ENCODE measurements at regions not wholly inside any gene's neighbourhood (a gene's known extent, or its start where the extent isn't known, plus 50 kb on each side); places are given as distances from the start of the nearest gene placed in this dataset.
A peak's percentile ranks its signal among the peaks of the same experiment; 100 is the strongest.
"Not testable (repeated sequence)": the region's sequence is repeated elsewhere in the genome, so short reads cannot be mapped to it uniquely, and the experiment has no call there.

DNA sequence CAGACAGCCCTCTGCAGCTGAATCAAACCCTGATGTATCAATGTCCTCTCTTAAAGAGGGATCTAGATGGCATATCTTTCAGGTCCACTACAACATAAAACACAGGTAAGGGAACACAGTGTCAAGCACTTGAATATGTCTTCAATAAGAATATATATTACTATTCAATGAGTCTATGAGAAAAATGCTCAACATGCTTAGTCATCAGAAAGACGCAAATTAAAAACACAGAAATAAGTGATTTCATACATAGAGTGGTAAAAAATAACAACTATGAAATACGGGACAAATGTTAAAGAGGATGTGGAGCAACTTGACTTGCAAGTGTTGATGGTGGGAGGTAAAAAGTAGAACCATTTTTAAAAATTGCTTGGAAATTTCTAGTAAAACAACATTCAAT, 544.6 kb upstream of the HS3ST1 start:
- H3K27ac ChIP-seq: no peak overlapping the region
- H3K4me3 ChIP-seq: no peak overlapping the region
- H3K4me1 ChIP-seq (replicated peaks): no peaks in the 10 kb centered on the region
- H3K36me3 ChIP-seq: no peaks in the 10 kb centered on the region
- no peaks in the 10 kb centered on the region for H3K9me3 ChIP-seq
- H3K27me3 ChIP-seq (replicated peaks; ENCODE audit: insufficient read depth): no peaks in the 10 kb centered on the region
- intact Hi-C loops (cut with DNase I): no loop called here
- 71% methylated on average over 2 of the region's 2 CpGs for WGBS
- no peak for DNase-seq (ENCODE audit: low spot score)
- TF ChIP-seq POLR2A (IDR thresholded peaks at IDR 0.05) (no peak), POLR2AphosphoS5 (IDR thresholded peaks at IDR 0.05) (no peak)
- TF ChIP-seq, protein P1, sequence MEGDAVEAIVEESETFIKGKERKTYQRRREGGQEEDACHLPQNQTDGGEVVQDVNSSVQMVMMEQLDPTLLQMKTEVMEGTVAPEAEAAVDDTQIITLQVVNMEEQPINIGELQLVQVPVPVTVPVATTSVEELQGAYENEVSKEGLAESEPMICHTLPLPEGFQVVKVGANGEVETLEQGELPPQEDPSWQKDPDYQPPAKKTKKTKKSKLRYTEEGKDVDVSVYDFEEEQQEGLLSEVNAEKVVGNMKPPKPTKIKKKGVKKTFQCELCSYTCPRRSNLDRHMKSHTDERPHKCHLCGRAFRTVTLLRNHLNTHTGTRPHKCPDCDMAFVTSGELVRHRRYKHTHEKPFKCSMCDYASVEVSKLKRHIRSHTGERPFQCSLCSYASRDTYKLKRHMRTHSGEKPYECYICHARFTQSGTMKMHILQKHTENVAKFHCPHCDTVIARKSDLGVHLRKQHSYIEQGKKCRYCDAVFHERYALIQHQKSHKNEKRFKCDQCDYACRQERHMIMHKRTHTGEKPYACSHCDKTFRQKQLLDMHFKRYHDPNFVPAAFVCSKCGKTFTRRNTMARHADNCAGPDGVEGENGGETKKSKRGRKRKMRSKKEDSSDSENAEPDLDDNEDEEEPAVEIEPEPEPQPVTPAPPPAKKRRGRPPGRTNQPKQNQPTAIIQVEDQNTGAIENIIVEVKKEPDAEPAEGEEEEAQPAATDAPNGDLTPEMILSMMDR (IDR thresholded peaks at IDR 0.05): no peak

DNA sequence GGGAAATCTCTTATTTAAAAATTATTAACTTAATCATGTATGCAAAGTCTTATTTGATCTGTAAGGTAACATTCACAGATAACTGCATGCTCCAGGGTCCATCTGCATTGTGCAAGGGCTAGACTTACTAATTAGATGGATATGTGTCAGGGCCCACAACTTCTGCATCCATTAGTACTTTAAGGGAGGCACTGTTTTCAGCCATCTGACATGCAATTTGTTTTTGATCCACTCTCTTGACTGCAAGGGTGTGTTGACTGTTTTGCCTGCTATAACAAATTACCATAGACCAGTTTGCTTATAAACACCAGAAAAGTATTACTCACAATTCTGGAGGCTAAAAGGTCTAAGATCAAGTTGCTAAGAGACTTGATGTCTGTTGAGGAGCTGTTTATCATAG, 542.1 kb upstream of the HS3ST1 start:
- intact Hi-C loops (cut with DNase I): no loop called here
- no peaks in the 10 kb centered on the region for H3K9me3 ChIP-seq
- no peak overlapping the region for H3K27ac ChIP-seq
- TF ChIP-seq, protein P1 (IDR thresholded peaks at IDR 0.05): no peak
- TF ChIP-seq POLR2AphosphoS5 (IDR thresholded peaks at IDR 0.05) (no peak), POLR2A (IDR thresholded peaks at IDR 0.05) (no peak)
- H3K4me1 ChIP-seq (replicated peaks): no peaks in the 10 kb centered on the region
- H3K36me3 ChIP-seq: no peaks in the 10 kb centered on the region
- no peaks in the 10 kb centered on the region for H3K27me3 ChIP-seq (replicated peaks; ENCODE audit: insufficient read depth)
- no peak overlapping the region for H3K4me3 ChIP-seq
- DNase-seq (ENCODE audit: low spot score): no peak

DNA sequence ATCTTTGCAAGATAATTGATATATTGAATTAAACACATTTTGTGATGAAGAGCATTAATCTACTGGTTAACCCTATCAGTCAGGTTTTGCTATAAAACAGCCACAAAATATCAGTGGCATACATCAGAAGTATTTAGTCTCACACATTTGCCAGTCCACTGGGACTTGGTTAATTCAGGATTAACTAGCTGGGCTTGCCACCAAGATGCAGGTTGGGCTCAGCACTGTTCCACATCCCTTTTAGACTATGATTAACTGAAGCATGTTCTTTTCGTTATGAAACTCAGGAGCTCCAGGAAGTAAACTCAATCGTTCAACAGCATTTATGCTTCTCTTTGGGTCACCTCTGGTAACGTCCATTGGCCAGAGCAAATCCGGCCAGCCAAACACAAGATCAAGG, 538.1 kb upstream of the HS3ST1 start:
- TF ChIP-seq, protein P1 (IDR thresholded peaks at IDR 0.05): no peak
- no peak for TF ChIP-seq POLR2AphosphoS5 (IDR thresholded peaks at IDR 0.05)
- TF ChIP-seq POLR2A (IDR thresholded peaks at IDR 0.05): no peak
- Histone ChIP-seq H3K27ac (no peak overlapping the region), H3K9me3 (no peaks in the 10 kb centered on the region), H3K36me3 (no peaks in the 10 kb centered on the region), H3K4me1 (replicated peaks) (no peaks in the 10 kb centered on the region), H3K4me3 (no peak overlapping the region), H3K27me3 (replicated peaks; ENCODE audit: insufficient read depth) (no peaks in the 10 kb centered on the region)
- WGBS: 63% methylated on average over 4 of the region's 4 CpGs
- DNase-seq (ENCODE audit: low spot score): no peak
- intact Hi-C loops (cut with DNase I): no loop called here

DNA sequence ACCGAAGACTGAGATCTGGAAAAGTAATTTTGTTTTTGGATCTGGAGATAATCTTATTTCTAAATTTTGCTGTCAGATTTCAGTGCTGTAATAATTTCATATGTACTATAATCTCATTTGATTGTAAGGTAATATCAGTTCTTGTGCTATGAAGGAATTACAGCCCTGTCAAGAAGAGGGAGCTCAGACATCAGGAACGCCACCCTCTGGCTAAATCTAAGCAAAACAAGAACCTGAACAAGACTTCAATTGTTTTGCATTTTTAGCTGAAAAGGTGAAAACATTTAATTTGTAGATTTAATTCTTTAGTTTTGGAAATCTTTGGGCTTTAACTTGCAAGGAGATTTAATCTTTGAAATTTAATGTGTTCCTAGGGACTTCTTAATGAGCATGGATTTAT, 525.4 kb upstream of the HS3ST1 start:
- intact Hi-C loops (cut with DNase I): no loop called here
- TF ChIP-seq POLR2A (IDR thresholded peaks at IDR 0.05): no peak
- TF ChIP-seq, protein P1 (IDR thresholded peaks at IDR 0.05): peak in 3 of 4 experiments; percentile 17 to 59 (median 56)
- Histone ChIP-seq H3K36me3 (no peaks in the 10 kb centered on the region), H3K27me3 (replicated peaks; ENCODE audit: insufficient read depth) (no peaks in the 10 kb centered on the region), H3K9me3 (no peaks in the 10 kb centered on the region), H3K4me3 (no peak overlapping the region), H3K27ac (no peak overlapping the region), H3K4me1 (replicated peaks) (no peaks in the 10 kb centered on the region)
- DNase-seq (ENCODE audit: low spot score): no peak
- WGBS: 55% methylated on average over 2 of the region's 2 CpGs

DNA sequence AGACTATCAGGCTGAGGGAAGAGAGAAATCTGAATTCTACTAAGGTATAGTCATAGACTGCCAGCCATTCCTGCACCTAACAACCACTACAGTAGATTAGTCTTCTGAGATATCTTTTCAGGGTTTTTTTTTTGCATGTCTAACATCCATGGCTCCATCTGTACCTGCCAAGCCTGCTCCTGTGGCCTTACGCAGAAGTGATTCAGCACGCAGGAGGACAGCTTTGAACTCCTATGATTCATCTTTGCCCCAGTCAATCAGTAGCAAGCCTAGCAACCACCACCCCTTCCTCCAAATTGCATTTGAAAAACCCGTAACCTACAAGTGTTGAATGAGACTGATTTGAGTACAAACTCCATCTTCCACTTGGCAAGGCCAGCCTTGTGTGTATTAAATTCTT, 520.7 kb upstream of the HS3ST1 start:
- Histone ChIP-seq H3K36me3 (no peaks in the 10 kb centered on the region), H3K27me3 (replicated peaks; ENCODE audit: insufficient read depth) (no peaks in the 10 kb centered on the region), H3K4me1 (replicated peaks) (no peaks in the 10 kb centered on the region), H3K27ac (no peak overlapping the region), H3K4me3 (no peak overlapping the region), H3K9me3 (no peaks in the 10 kb centered on the region)
- intact Hi-C loops (cut with DNase I): no loop called here
- 94% methylated on average over 3 of the region's 3 CpGs for WGBS
- no peak for DNase-seq (ENCODE audit: low spot score)
- TF ChIP-seq, protein P1 (IDR thresholded peaks at IDR 0.05): no peak
- TF ChIP-seq POLR2AphosphoS5 (IDR thresholded peaks at IDR 0.05) (no peak), POLR2A (IDR thresholded peaks at IDR 0.05) (no peak)

DNA sequence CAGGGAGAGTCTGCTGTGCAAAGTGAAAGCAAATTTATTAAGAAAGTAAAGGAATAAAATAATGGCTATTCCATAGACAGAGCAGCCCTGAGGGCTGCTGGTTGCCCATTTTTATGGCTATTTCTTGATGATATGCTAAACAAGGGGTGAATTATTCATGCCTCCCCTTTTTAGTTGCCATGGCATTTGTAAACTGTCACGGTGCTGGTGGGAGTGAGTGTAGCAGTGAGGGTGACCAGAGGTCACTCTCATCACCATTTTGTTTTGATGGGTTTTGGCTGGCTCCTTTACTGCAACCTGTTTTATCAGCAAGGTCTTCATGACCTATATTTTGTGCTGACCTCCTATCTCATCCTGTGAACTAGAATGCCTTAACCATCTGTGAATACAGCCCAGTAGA, 518.9 kb upstream of the HS3ST1 start:
- WGBS: 35% methylated on average over 1 of the region's 1 CpG
- H3K27ac ChIP-seq; intact Hi-C loops (cut with DNase I); H3K4me1 ChIP-seq (replicated peaks); H3K9me3 ChIP-seq; H3K36me3 ChIP-seq; H3K27me3 ChIP-seq (replicated peaks; ENCODE audit: insufficient read depth); H3K4me3 ChIP-seq; DNase-seq (ENCODE audit: low spot score): not testable (repeated sequence)
